ENCODE measurements at regions not wholly inside any gene's neighbourhood (a gene's known extent, or its start where the extent isn't known, plus 50 kb on each side); places are given as distances from the start of the nearest gene placed in this dataset.

- DNase-seq (ENCODE audit: low read depth in 1 of 2, low spot score in 1 of 2) (no peak), FAIRE-seq (no peak), ATAC-seq (no peak)
- Histone ChIP-seq H3K4me3 (no peak overlapping the region), H3K4me1 (no peaks in the 10 kb centered on the region), H3K9me3 (no peaks in the 10 kb centered on the region), H3K27ac (no peak overlapping the region), H3K4me2 (no peak overlapping the region)
- TF ChIP-seq SREBF2 (IDR thresholded peaks at IDR 0.05) (no peak), CHD4 (IDR thresholded peaks at IDR 0.05; ENCODE audit: borderline replicate concordance) (no peak), HOXA7 (CRISPR knock-in tag; IDR thresholded peaks at IDR 0.05) (no peak), EP300 (IDR thresholded peaks at IDR 0.05) (no peak), ZSCAN20 (CRISPR knock-in tag; IDR thresholded peaks at IDR 0.05) (no peak), EHMT2 (IDR thresholded peaks at IDR 0.05; ENCODE audit: low read depth) (no peak), CBX2 (IDR thresholded peaks at IDR 0.05; ENCODE audit: borderline replicate concordance, low read depth) (no peak), FOSL2 (IDR thresholded peaks at IDR 0.05) (no peak), FOSL2 (CRISPR knock-in tag; IDR thresholded peaks at IDR 0.05) (no peak), HES2 (IDR thresholded peaks at IDR 0.05) (no peak), SMC3 (IDR thresholded peaks at IDR 0.05) (no peak), RARB (CRISPR knock-in tag; IDR thresholded peaks at IDR 0.05) (no peak), GATA3 (IDR thresholded peaks at IDR 0.05; ENCODE audit: borderline replicate concordance) (no peak)
- ChIA-PET CTCF (no interaction called here), POLR2A (no interaction called here)
- WGBS (ENCODE audit: missing lambda C conversion rate), result 29% methylated on average over 7 of the region's 7 CpGs
Observed at GRCh38 chr4:26124753-26125321, 196.0 kb upstream of the RBPJ start.

DNA sequence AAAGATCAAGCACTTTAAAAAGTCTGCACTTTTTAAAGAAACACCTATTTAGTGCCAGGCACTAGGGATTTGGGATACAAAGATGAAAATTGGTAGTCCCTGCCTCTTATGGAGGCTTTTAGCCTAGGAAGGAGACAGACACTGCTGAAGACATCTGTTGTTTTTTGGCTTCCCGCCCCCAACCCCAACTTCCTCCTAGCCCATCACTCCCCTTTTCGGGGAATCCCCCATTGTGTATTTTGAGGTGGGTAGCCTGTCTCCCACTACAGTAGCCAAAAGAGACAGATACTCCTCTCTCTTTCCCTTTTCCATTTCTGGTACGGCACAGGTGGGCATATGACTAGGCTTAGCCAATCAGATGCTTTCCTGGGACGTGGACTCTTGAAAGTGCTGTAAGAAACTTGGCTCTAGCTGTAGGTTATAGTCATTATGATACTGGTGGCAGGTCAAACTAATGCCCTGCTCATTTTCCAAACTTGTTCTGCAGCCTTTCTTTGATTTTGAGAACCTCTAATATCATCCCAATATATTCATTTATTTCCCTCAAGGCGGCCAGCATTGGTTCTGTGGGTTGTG, 194.6 kb upstream of the RBPJ start:
- WGBS (ENCODE audit: missing lambda C conversion rate), result 34% methylated on average over 5 of the region's 5 CpGs
- Histone ChIP-seq H3K4me2 (no peak overlapping the region), H3K4me3 (no peak overlapping the region), H3K9me3 (no peaks in the 10 kb centered on the region), H3K27ac (no peak overlapping the region), H3K4me1 (no peaks in the 10 kb centered on the region)
- ATAC-seq, result no peak
- no peak for TF ChIP-seq PHF8 (IDR thresholded peaks at IDR 0.05; ENCODE audit: borderline replicate concordance, low read depth)
- no peak for TF ChIP-seq JUN (IDR thresholded peaks at IDR 0.05)
- no peak for TF ChIP-seq RFX5 (IDR thresholded peaks at IDR 0.05)
- no peak for TF ChIP-seq PBX3 (IDR thresholded peaks at IDR 0.05)
- TF ChIP-seq EP300 (IDR thresholded peaks at IDR 0.05), result no peak
- TF ChIP-seq E2F6 (IDR thresholded peaks at IDR 0.05; ENCODE audit: borderline replicate concordance, low read depth), result no peak
- no peak for TF ChIP-seq KDM1A (IDR thresholded peaks at IDR 0.05; ENCODE audit: low read depth)
- TF ChIP-seq ZNF302 (CRISPR knock-in tag; IDR thresholded peaks at IDR 0.05), result no peak
- no peak for TF ChIP-seq TP53 (CRISPR knock-in tag; IDR thresholded peaks at IDR 0.05)
- TF ChIP-seq NPAS2 (CRISPR knock-in tag; IDR thresholded peaks at IDR 0.05; ENCODE audit: borderline replicate concordance), result no peak
- TF ChIP-seq POLR2AphosphoS2 (conservative IDR thresholded peaks at IDR 0.05; ENCODE audit: low read length), result no peak
- TF ChIP-seq KDM5A (IDR thresholded peaks at IDR 0.05), result no peak
- TF ChIP-seq JUNB (IDR thresholded peaks at IDR 0.05), result no peak
- TF ChIP-seq USF2 (IDR thresholded peaks at IDR 0.05), result no peak
- TF ChIP-seq FOSB (CRISPR knock-in tag; IDR thresholded peaks at IDR 0.05), result no peak
- no peak for TF ChIP-seq RAD21 (conservative IDR thresholded peaks at IDR 0.05 in 1 of 2, IDR thresholded peaks at IDR 0.05 in 1 of 2)
- no peak for TF ChIP-seq ATOH8 (CRISPR knock-in tag; IDR thresholded peaks at IDR 0.05; ENCODE audit: low read depth)
- DNase-seq (ENCODE audit: low read depth in 1 of 2, low spot score in 1 of 2), result no peak
- POLR2A ChIA-PET, result no interaction called here
- CTCF ChIA-PET, result interaction anchor here (0.7 kb wide), 1 partner anchor 709 kb away, joined by 3 read pairs; no protein-coding TSS in a partner anchor
- FAIRE-seq, result no peak
